GM12874 (cell line): ENCODE measurements at regions not wholly inside any gene's neighbourhood (a gene's known extent, or its start where the extent isn't known, plus 50 kb on each side); places are given as distances from the start of the nearest gene placed in this dataset.

Experiments used
- CTCF ChIP-seq: IDR thresholded peaks from 2 replicates; pipeline ENCODE4 v1.5.1; 2011; ENCODE audit warnings: low read depth, mild to moderate bottlenecking, control low read depth, low read length, moderate library complexity; ENCODE audit not compliant: insufficient read depth

DNA sequence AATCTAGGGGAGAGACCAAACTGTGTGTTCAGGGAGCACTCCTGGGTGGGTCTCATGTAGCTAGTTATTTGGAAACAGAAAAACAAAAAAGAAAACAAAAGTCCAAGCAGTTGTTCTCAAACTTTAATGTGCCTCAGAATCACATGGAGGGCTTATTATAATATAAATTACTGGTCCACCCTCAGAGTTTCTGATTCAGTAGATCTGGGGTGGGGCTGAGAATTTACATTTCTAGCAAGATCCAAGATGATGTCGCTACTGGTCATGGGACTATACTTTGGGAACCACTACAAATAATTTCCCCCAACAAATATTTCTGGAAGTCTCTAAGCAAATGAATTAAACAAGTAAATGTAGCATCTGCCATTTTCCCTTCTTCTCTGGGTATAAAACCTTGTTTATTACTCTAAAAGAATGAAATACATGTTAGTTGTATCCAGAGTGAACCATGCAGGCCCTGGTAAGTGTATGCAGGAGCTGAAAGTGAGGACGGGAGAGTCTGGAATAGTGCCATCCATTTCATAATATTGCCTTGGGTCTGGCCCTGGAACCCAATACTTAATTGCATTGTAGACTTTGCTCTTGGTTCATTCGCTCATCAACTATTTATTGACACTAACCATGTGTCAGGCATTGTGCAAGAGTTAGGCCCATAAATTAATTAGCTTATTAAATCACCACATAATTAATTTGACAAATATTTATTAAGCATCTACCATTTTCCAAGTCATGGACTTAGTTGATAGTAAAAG, 490.8 kb downstream of the EPM2A start:
- TF ChIP-seq CTCF = no peak

- no peak for TF ChIP-seq CTCF
These were observed 490.2 kb downstream of the EPM2A start for GRCh38 chr6:145245119-145245518.

- no peak for TF ChIP-seq CTCF
These were observed 487.5 kb downstream of the EPM2A start for GRCh38 chr6:145247692-145248419.

DNA sequence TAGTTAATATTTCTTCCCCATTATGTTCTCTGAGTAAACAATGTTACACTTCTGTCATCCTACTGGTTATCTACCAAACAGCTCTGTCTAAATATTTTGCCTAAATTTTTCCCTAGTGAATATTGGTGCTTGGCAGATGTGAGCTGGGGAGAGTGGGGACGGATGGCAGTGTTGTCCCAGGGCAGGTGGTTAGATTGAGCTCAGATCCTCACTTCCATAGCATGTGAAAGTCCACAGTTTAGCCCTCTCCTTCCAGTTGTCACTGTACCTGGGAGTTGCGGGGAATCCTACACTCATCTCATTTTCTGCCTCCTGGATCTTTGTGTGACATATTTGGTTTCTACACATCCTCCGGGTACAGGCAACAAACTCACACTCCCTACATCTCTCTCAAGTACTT, 484.9 kb downstream of the EPM2A start:
- no peak for TF ChIP-seq CTCF

DNA sequence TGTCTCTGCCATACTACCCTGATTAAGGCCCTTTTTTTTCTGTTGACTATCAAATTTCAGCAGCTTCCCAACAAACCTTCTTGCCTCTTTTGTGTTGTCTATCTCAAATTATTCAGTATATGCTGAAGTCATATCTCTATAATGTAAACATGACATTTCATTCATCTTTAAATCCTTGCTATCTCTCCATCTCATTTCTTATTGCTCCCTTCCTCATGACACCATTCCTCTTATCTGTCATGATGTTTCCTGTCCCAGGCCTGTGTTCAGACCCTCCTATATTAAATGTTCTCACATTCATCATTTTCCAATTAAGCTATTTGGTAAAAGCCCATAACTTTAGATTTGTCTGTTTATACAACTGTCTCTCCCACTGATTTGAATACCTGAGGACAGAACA, 482.6 kb downstream of the EPM2A start:
- no peak for TF ChIP-seq CTCF

- TF ChIP-seq CTCF = no peak
These were observed 480.5 kb downstream of the EPM2A start for GRCh38 chr6:145254649-145255401.

GRCh38 chr6:145257704-145258103, 477.6 kb downstream of the EPM2A start:
- no peak for TF ChIP-seq CTCF
